Panc1 (cell line): ENCODE measurements at regions not wholly inside any gene's neighbourhood (a gene's known extent, or its start where the extent isn't known, plus 50 kb on each side); places are given as distances from the start of the nearest gene placed in this dataset.

ENCODE experiments used
- ATAC-seq: fragments of 200-7000 bp; cut with Tn5 transposase; 2 replicates; pipeline ENCODE4 v1.9.1; 2020; ENCODE audit warnings: mild to moderate bottlenecking, moderate library complexity
- BruUV-seq: library from RNA; stranded (reverse); fragments of 400-500 nt; replicated peaks from 2 replicates; lab custom pipeline; 2021; lab: Mats Ljungman, UMichigan
- CTCF ChIA-PET: fragments of 300-600 bp; sonication (Branson Sonifier 250); formaldehyde crosslinking; loops from one replicate; lab custom pipeline; 2022; ENCODE audit warnings: antibody characterized with exemption; lab: Charles Lee
- POLR2A ChIA-PET: fragments of 300-600 bp; sonication (Branson Sonifier 250); formaldehyde crosslinking; loops from one replicate; lab custom pipeline; 2022; ENCODE audit warnings: antibody characterized with exemption; lab: Charles Lee
- DNase-seq: peaks from one replicate; pipeline ENCODE4 v3.0.0-alpha.2; 2010; ENCODE audit warnings: low read depth, low spot score
- H3K27ac ChIP-seq: 2 replicates; pipeline ENCODE4 v1.5.1; 2011; ENCODE audit warnings: mild to moderate bottlenecking, low read length, inconsistent platforms
- H3K27me3 ChIP-seq: fragments of 200-500 bp; sonication (Bioruptor generic); 2 replicates; pipeline ENCODE4 v1.6.0; 2014; ENCODE audit warnings: low read length, inconsistent platforms; ENCODE audit not compliant: control insufficient read depth, insufficient read depth
- H3K36me3 ChIP-seq: fragments of 200-500 bp; sonication (Bioruptor generic); 2 replicates; pipeline ENCODE4 v1.5.1; 2014; ENCODE audit warnings: inconsistent platforms, mild to moderate bottlenecking, low read length, moderate library complexity; ENCODE audit not compliant: control insufficient read depth, insufficient read depth
- H3K4me1 ChIP-seq: 2 replicates; pipeline ENCODE4 v1.5.1; 2011; ENCODE audit warnings: inconsistent platforms, mild to moderate bottlenecking, low read length, moderate library complexity; ENCODE audit not compliant: control insufficient read depth, insufficient read depth
- H3K4me3 ChIP-seq, 2 experiments: 2 replicates each; pipeline ENCODE4 v1.5.1; 2011 to 2012; ENCODE audit warnings: low read depth in 2 of 2, low read length in 2 of 2, mild to moderate bottlenecking in 2 of 2, inconsistent platforms in 1 of 2, moderate library complexity in 1 of 2
- H3K9me3 ChIP-seq: fragments of 200-500 bp; sonication (Bioruptor generic); 2 replicates; pipeline ENCODE4 v1.5.1; 2014; ENCODE audit warnings: low read depth, mild to moderate bottlenecking, inconsistent platforms, low read length, moderate library complexity; ENCODE audit not compliant: control insufficient read depth, insufficient read depth
- CTCF ChIP-seq: fragments of 450-650 bp; IDR thresholded peaks from 2 replicates; pipeline ENCODE4 v1.5.1; 2017; ENCODE audit warnings: mild to moderate bottlenecking
- POLR2AphosphoS5 ChIP-seq: IDR thresholded peaks from 2 replicates; pipeline ENCODE4 v1.6.1; 2012; ENCODE audit warnings: mild to moderate bottlenecking, low read depth, low read length, moderate library complexity
- REST ChIP-seq, 2 experiments: IDR thresholded peaks; 2 replicates each; pipeline ENCODE4 v1.6.1; 2011 to 2012; ENCODE audit warnings: low read depth in 2 of 2, control low read depth in 1 of 2, low read length in 1 of 2, mild to moderate bottlenecking in 1 of 2, moderate library complexity in 1 of 2; ENCODE audit not compliant: insufficient read depth in 1 of 2
- SIN3A ChIP-seq: IDR thresholded peaks from 2 replicates; pipeline ENCODE4 v1.6.1; 2012; ENCODE audit warnings: low read depth, mild to moderate bottlenecking, low read length, moderate library complexity, borderline replicate concordance; ENCODE audit not compliant: insufficient read depth
- TCF7L2 ChIP-seq: IDR thresholded peaks from 2 replicates; pipeline ENCODE4 v1.6.1; 2011; ENCODE audit warnings: mild to moderate bottlenecking, low read depth, low read length, inconsistent platforms
- in situ Hi-C: cut with HindIII; loops from 2 replicates; pipeline ENCODE4 v1.10.0; 2016; ENCODE audit warnings: low sequenced_read_pairs, low pct_unique_long_range_greater_than_20kb
- intact Hi-C: fragments of 100-400 bp; cut with micrococcal nuclease; formaldehyde crosslinking; loops from one replicate; pipeline ENCODE4 v1.10.0; 2022; ENCODE audit not compliant: unreplicated experiment

- DNase-seq, result no peak
- POLR2A ChIA-PET, result no interaction called here
These were observed 344.6 kb downstream of the C12orf75 start for GRCh38 chr12:105674871-105675699.

GRCh38 chr12:105676694-105677093, 346.2 kb downstream of the C12orf75 start:
- no peaks in the 10 kb centered on the region for H3K4me1 ChIP-seq
- H3K27ac ChIP-seq, result no peak overlapping the region
- ChIA-PET POLR2A (no interaction called here), CTCF (no interaction called here)
- intact Hi-C loops, result no loop called here
- H3K27me3 ChIP-seq, result no peaks in the 10 kb centered on the region
- ATAC-seq (no peak), DNase-seq (no peak)
- no peaks in the 10 kb centered on the region for H3K9me3 ChIP-seq
- in situ Hi-C loops, result no loop called here
- no TSS peak for BruUV-seq
- no peak for TF ChIP-seq CTCF
- TF ChIP-seq TCF7L2, result no peak
- no peak for TF ChIP-seq POLR2AphosphoS5
- TF ChIP-seq REST (IDR thresholded peaks at IDR 0.05; ENCODE audit: insufficient read depth in 1 of 2, low read depth in 2 of 2, low read length in 1 of 2), result no peak
- no peak for TF ChIP-seq SIN3A
- H3K4me3 ChIP-seq, result no peak overlapping the region
- H3K36me3 ChIP-seq, result no peaks in the 10 kb centered on the region

More at GRCh38 chr12:105674871-105675699, 344.6 kb downstream of the C12orf75 start:
- TF ChIP-seq SIN3A, result no peak
- no peak for TF ChIP-seq POLR2AphosphoS5
- TF ChIP-seq TCF7L2, result no peak
- TF ChIP-seq CTCF, result no peak
- no peak for TF ChIP-seq REST (IDR thresholded peaks at IDR 0.05; ENCODE audit: insufficient read depth in 1 of 2, low read depth in 2 of 2, low read length in 1 of 2)
- CTCF ChIA-PET, result no interaction called here
- no peaks in the 10 kb centered on the region for H3K36me3 ChIP-seq
- BruUV-seq, result no TSS peak
- H3K27me3 ChIP-seq, result no peaks in the 10 kb centered on the region
- H3K4me3 ChIP-seq, result no peak overlapping the region
- no peak for ATAC-seq
- no peak overlapping the region for H3K27ac ChIP-seq
- in situ Hi-C loops, result no loop called here
- intact Hi-C loops, result no loop called here
- H3K4me1 ChIP-seq, result no peaks in the 10 kb centered on the region
- no peaks in the 10 kb centered on the region for H3K9me3 ChIP-seq
